PC-3 (cell line): ENCODE measurements at regions not wholly inside any gene's neighbourhood (a gene's known extent, or its start where the extent isn't known, plus 50 kb on each side); places are given as distances from the start of the nearest gene placed in this dataset.

Source experiments
- ATAC-seq: fragments of 200-7000 bp; cut with Tn5 transposase; 2 replicates; pipeline ENCODE4 v1.9.1; 2020; ENCODE audit warnings: mild to moderate bottlenecking, moderate library complexity
- BruUV-seq: library from RNA; stranded (reverse); fragments of 400-500 nt; replicated peaks from 2 replicates; lab custom pipeline; 2021; lab: Mats Ljungman, UMichigan
- CTCF ChIA-PET: fragments of 300-600 bp; sonication (Branson Sonifier 250); formaldehyde crosslinking; loops from one replicate; lab custom pipeline; 2022; ENCODE audit warnings: antibody characterized with exemption; lab: Charles Lee
- POLR2A ChIA-PET: fragments of 300-600 bp; sonication (Branson Sonifier 250); formaldehyde crosslinking; loops from one replicate; lab custom pipeline; 2022; ENCODE audit warnings: antibody characterized with exemption; ENCODE audit not compliant: unreplicated experiment; lab: Charles Lee
- DNase-seq: peaks from one replicate; pipeline ENCODE4 v3.0.0-alpha.2; 2015
- H2AFZ ChIP-seq: fragments of 300-600 bp; sonication (generic); 2 replicates; pipeline ENCODE4 v1.6.0; 2016; ENCODE audit warnings: antibody characterized with exemption, low read length
- H3F3A ChIP-seq: fragments of 300-600 bp; sonication (generic); one replicate; pipeline ENCODE4 v1.6.0; 2017; ENCODE audit warnings: antibody characterized with exemption, low read length, control low read depth, mild to moderate bottlenecking; ENCODE audit not compliant: unreplicated experiment
- H3K27ac ChIP-seq: fragments of 300-600 bp; sonication (generic); 2 replicates; pipeline ENCODE4 v1.5.1; 2016; ENCODE audit warnings: mild to moderate bottlenecking, low read length
- H3K27me3 ChIP-seq: fragments of 300-600 bp; sonication (generic); 2 replicates; pipeline ENCODE4 v1.6.1; 2016; ENCODE audit warnings: low read length, mixed read lengths
- H3K36me3 ChIP-seq: fragments of 300-600 bp; sonication (generic); 2 replicates; pipeline ENCODE4 v1.6.1; 2016; ENCODE audit warnings: low read depth, mixed run types, low read length, mixed read lengths
- H3K4me1 ChIP-seq: fragments of 300-600 bp; sonication (generic); 2 replicates; pipeline ENCODE4 v1.5.1; 2016; ENCODE audit warnings: low read length; ENCODE audit not compliant: insufficient read depth
- H3K4me2 ChIP-seq: fragments of 300-600 bp; sonication (generic); 2 replicates; pipeline ENCODE4 v1.6.0; 2016; ENCODE audit warnings: low read length
- H3K4me3 ChIP-seq: fragments of 300-600 bp; sonication (generic); 2 replicates; pipeline ENCODE4 v1.5.1; 2016; ENCODE audit warnings: mild to moderate bottlenecking, low read length, mixed read lengths
- H3K79me2 ChIP-seq: fragments of 300-600 bp; sonication (generic); 2 replicates; pipeline ENCODE4 v1.6.1; 2017; ENCODE audit warnings: low read length, mixed read lengths
- H3K9ac ChIP-seq: fragments of 300-600 bp; sonication (generic); 2 replicates; pipeline ENCODE4 v1.6.0; 2016; ENCODE audit warnings: mild to moderate bottlenecking, low read length
- H3K9me2 ChIP-seq: fragments of 300-600 bp; sonication (generic); replicated peaks from 2 replicates; pipeline ENCODE4 v1.6.1; 2016; ENCODE audit warnings: mixed run types, low read length, mixed read lengths
- H3K9me3 ChIP-seq: fragments of 300-600 bp; sonication (generic); 2 replicates; pipeline ENCODE4 v1.6.1; 2016; ENCODE audit warnings: low read length, mixed read lengths
- H4K20me1 ChIP-seq: fragments of 300-600 bp; sonication (generic); 2 replicates; pipeline ENCODE4 v1.6.1; 2016; ENCODE audit warnings: low read length, mixed read lengths
- CTCF ChIP-seq: fragments of 300-600 bp; sonication (generic); conservative IDR thresholded peaks from 2 replicates; pipeline ENCODE4 v1.5.1; 2017; ENCODE audit warnings: antibody characterized with exemption, low read depth, mild to moderate bottlenecking, low read length
- EZH2 ChIP-seq: fragments of 300-600 bp; sonication (generic); IDR thresholded peaks from one replicate; pipeline ENCODE4 v1.6.1; 2017; ENCODE audit warnings: antibody characterized with exemption, mild to moderate bottlenecking, low read length; ENCODE audit not compliant: unreplicated experiment
- EZH2phosphoT487 ChIP-seq: fragments of 300-600 bp; sonication (generic); IDR thresholded peaks from 2 replicates; pipeline ENCODE4 v1.6.1; 2018; ENCODE audit warnings: mild to moderate bottlenecking, antibody characterized with exemption, low read length, borderline replicate concordance
- intact Hi-C: fragments of 100-400 bp; cut with micrococcal nuclease; formaldehyde crosslinking; loops from 2 replicates; pipeline ENCODE4 v1.9.0; 2023

GRCh38 chr4:89619206-89619962 lies 217.6 kb downstream of the SNCA start:
- no peaks in the 10 kb centered on the region for H3K9me2 ChIP-seq
- ChIA-PET CTCF (no interaction called here), POLR2A (no interaction called here)
- no peaks in the 10 kb centered on the region for H3F3A ChIP-seq
- H3K36me3 ChIP-seq: no peaks in the 10 kb centered on the region
- H3K27me3 ChIP-seq: peaks cover 28% of the 10 kb centered on the region; the same call in 1 of the 2 replicates
- no peak overlapping the region for H3K27ac ChIP-seq
- no peak overlapping the region for H3K9ac ChIP-seq
- no peak for TF ChIP-seq CTCF
- TF ChIP-seq EZH2phosphoT487: no peak
- TF ChIP-seq EZH2: no peak
- DNase-seq (no peak), ATAC-seq (no peak)
- H3K4me3 ChIP-seq: no peak overlapping the region
- H3K4me1 ChIP-seq: no peaks in the 10 kb centered on the region
- intact Hi-C loops: no loop called here
- H3K4me2 ChIP-seq: no peak overlapping the region
- H3K79me2 ChIP-seq: no peaks in the 10 kb centered on the region
- H3K9me3 ChIP-seq: no peaks in the 10 kb centered on the region
- H4K20me1 ChIP-seq: no peaks in the 10 kb centered on the region
- no peak overlapping the region for H2AFZ ChIP-seq
- no TSS peak for BruUV-seq

GRCh38 chr4:89618151-89618550 lies 218.8 kb downstream of the SNCA start:
- H3K36me3 ChIP-seq: no peaks in the 10 kb centered on the region
- H3K4me1 ChIP-seq: no peaks in the 10 kb centered on the region
- TF ChIP-seq CTCF (no peak), EZH2phosphoT487 (no peak)
- no peaks in the 10 kb centered on the region for H3K9me3 ChIP-seq
- no peaks in the 10 kb centered on the region for H3K9me2 ChIP-seq
- no peaks in the 10 kb centered on the region for H3K79me2 ChIP-seq
- intact Hi-C loops: no loop called here
- no peaks in the 10 kb centered on the region for H4K20me1 ChIP-seq
- BruUV-seq: no TSS peak
- no peak overlapping the region for H3K9ac ChIP-seq
- H2AFZ ChIP-seq: no peak overlapping the region
- ATAC-seq (no peak), DNase-seq (no peak)
- H3K4me3 ChIP-seq: no peak overlapping the region
- no peak overlapping the region for H3K4me2 ChIP-seq
- ChIA-PET POLR2A (no interaction called here), CTCF (no interaction called here)
- H3K27ac ChIP-seq: no peak overlapping the region
- H3K27me3 ChIP-seq: peaks cover 26% of the 10 kb centered on the region; the same call in 1 of the 2 replicates
- no peaks in the 10 kb centered on the region for H3F3A ChIP-seq

- no peaks in the 10 kb centered on the region for H4K20me1 ChIP-seq
- no TSS peak for BruUV-seq
- H3K9me2 ChIP-seq: no peaks in the 10 kb centered on the region
- no peak overlapping the region for H3K27ac ChIP-seq
- H3K36me3 ChIP-seq: no peaks in the 10 kb centered on the region
- H3F3A ChIP-seq: no peaks in the 10 kb centered on the region
- H3K9me3 ChIP-seq: no peaks in the 10 kb centered on the region
- intact Hi-C loops: no loop called here
- H3K4me2 ChIP-seq: no peak overlapping the region
- TF ChIP-seq EZH2phosphoT487 (no peak), EZH2 (no peak), CTCF (no peak)
- H3K4me1 ChIP-seq: no peaks in the 10 kb centered on the region
- ChIA-PET CTCF (no interaction called here), POLR2A (no interaction called here)
- no peak for DNase-seq
- no peak overlapping the region for H3K9ac ChIP-seq
- H3K79me2 ChIP-seq: no peaks in the 10 kb centered on the region
- ATAC-seq: no peak
- peaks cover 26% of the 10 kb centered on the region; the same call in 1 of the 2 replicates for H3K27me3 ChIP-seq
- H2AFZ ChIP-seq: no peak overlapping the region
- no peak overlapping the region for H3K4me3 ChIP-seq
Measured at GRCh38 chr4:89617317-89617716, 219.6 kb downstream of the SNCA start.
